IMR-90 (cell line): ENCODE measurements at regions not wholly inside any gene's neighbourhood (a gene's known extent, or its start where the extent isn't known, plus 50 kb on each side); places are given as distances from the start of the nearest gene placed in this dataset.
"Not testable (repeated sequence)": the region's sequence is repeated elsewhere in the genome, so short reads cannot be mapped to it uniquely, and the experiment has no call there.

Source experiments
- ATAC-seq: fragments of 200-7000 bp; cut with Tn5 transposase; 2 replicates; pipeline ENCODE4 v1.9.1; 2020; ENCODE audit warnings: low read depth, mild to moderate bottlenecking, moderate library complexity
- BruUV-seq: library from RNA; stranded (reverse); fragments of 400-500 nt; replicated peaks from 2 replicates; lab custom pipeline; 2021; lab: Mats Ljungman, UMichigan
- CTCF ChIA-PET: fragments of 300-600 bp; formaldehyde crosslinking; extraction: SDS; loops from one replicate; lab custom pipeline; 2021; ENCODE audit warnings: antibody characterized with exemption; lab: Yijun Ruan, JAX
- POLR2A ChIA-PET: fragments of 300-600 bp; sonication (Branson Sonifier 250); formaldehyde crosslinking; loops from one replicate; lab custom pipeline; 2022; ENCODE audit warnings: antibody characterized with exemption; ENCODE audit not compliant: unreplicated experiment; lab: Charles Lee
- DNase-seq: peaks from one replicate; pipeline ENCODE4 v3.0.0; 2013
- H2AFZ ChIP-seq: replicated peaks from 2 replicates; pipeline ENCODE3; 2013; ENCODE audit warnings: low read length, mild to moderate bottlenecking; ENCODE audit not compliant: poor library complexity
- H2AK5ac ChIP-seq: 2 replicates; pipeline ENCODE4 v1.6.1; 2013; ENCODE audit warnings: low read depth, low read length, inconsistent platforms
- H2AK9ac ChIP-seq: replicated peaks from 2 replicates; pipeline ENCODE3; 2013; ENCODE audit warnings: mild to moderate bottlenecking, low read depth, low read length, moderate library complexity; ENCODE audit not compliant: poor library complexity
- H2BK120ac ChIP-seq: 2 replicates; pipeline ENCODE4 v1.6.1; 2013; ENCODE audit warnings: low read depth, low read length, inconsistent platforms
- H2BK15ac ChIP-seq: 3 replicates; pipeline ENCODE4 v1.6.1; 2013; ENCODE audit warnings: low read depth, low read length, inconsistent platforms
- H2BK20ac ChIP-seq: 2 replicates; pipeline ENCODE4 v1.6.1; 2013; ENCODE audit warnings: low read depth, mild to moderate bottlenecking, inconsistent platforms, low read length, moderate library complexity
- H2BK5ac ChIP-seq: 2 replicates; pipeline ENCODE4 v1.6.1; 2013; ENCODE audit warnings: mild to moderate bottlenecking, low read depth, low read length, inconsistent platforms; ENCODE audit not compliant: poor library complexity, severe bottlenecking
- H3K14ac ChIP-seq: replicated peaks from 2 replicates; pipeline ENCODE4 v1.6.1; 2013; ENCODE audit warnings: low read depth, low read length, inconsistent platforms
- H3K18ac ChIP-seq: 2 replicates; pipeline ENCODE4 v1.6.1; 2013; ENCODE audit warnings: low read depth, low read length, control low read depth
- H3K23ac ChIP-seq: 2 replicates; pipeline ENCODE4 v1.6.1; 2013; ENCODE audit warnings: low read depth, low read length, inconsistent platforms
- H3K27ac ChIP-seq: 2 replicates; pipeline ENCODE4 v1.5.1; 2013; ENCODE audit warnings: mild to moderate bottlenecking, control low read depth, low read length; ENCODE audit not compliant: insufficient read depth
- H3K27me3 ChIP-seq: 2 replicates; pipeline ENCODE4 v1.6.1; 2013; ENCODE audit warnings: low read length; ENCODE audit not compliant: control insufficient read depth, insufficient read depth
- H3K36me3 ChIP-seq: 2 replicates; pipeline ENCODE4 v1.6.1; 2013; ENCODE audit warnings: low read length, mixed read lengths; ENCODE audit not compliant: control insufficient read depth, insufficient read depth
- H3K4ac ChIP-seq: 2 replicates; pipeline ENCODE4 v1.6.1; 2013; ENCODE audit warnings: low read depth, low read length, inconsistent platforms
- H3K4me1 ChIP-seq: 2 replicates; pipeline ENCODE4 v1.6.1; 2013; ENCODE audit warnings: low read length, mixed read lengths; ENCODE audit not compliant: control insufficient read depth, insufficient read depth
- H3K4me2 ChIP-seq: 2 replicates; pipeline ENCODE4 v1.6.1; 2013; ENCODE audit warnings: low read depth, mild to moderate bottlenecking, control low read depth, low read length, moderate library complexity
- H3K4me3 ChIP-seq: 2 replicates; pipeline ENCODE4 v1.5.1; 2013; ENCODE audit warnings: low read depth, mild to moderate bottlenecking, control low read depth, low read length, moderate library complexity; ENCODE audit not compliant: insufficient read depth
- H3K56ac ChIP-seq: 2 replicates; pipeline ENCODE4 v1.6.1; 2013; ENCODE audit warnings: low read length, inconsistent platforms; ENCODE audit not compliant: insufficient read depth; ENCODE audit errors: extremely low read depth
- H3K79me1 ChIP-seq, 2 experiments: 2 replicates each; pipeline ENCODE4 v1.6.1; 2013; ENCODE audit warnings: low read length in 2 of 2, inconsistent platforms in 1 of 2, low read depth in 1 of 2
- H3K9ac ChIP-seq: 2 replicates; pipeline ENCODE4 v1.6.1; 2013; ENCODE audit warnings: low read depth, low read length, control low read depth
- H3K9me1 ChIP-seq: 2 replicates; pipeline ENCODE4 v1.6.1; 2013; ENCODE audit warnings: low read length, inconsistent platforms; ENCODE audit not compliant: insufficient read depth
- H3K9me3 ChIP-seq: 2 replicates; pipeline ENCODE4 v1.6.1; 2013; ENCODE audit warnings: low read length; ENCODE audit not compliant: control insufficient read depth, insufficient read depth
- H4K20me1 ChIP-seq: 2 replicates; pipeline ENCODE4 v1.6.1; 2013; ENCODE audit warnings: low read length, inconsistent platforms; ENCODE audit not compliant: insufficient read depth
- H4K5ac ChIP-seq: 2 replicates; pipeline ENCODE4 v1.6.1; 2013; ENCODE audit warnings: mild to moderate bottlenecking, low read depth, low read length, control low read depth
- H4K8ac ChIP-seq, 2 experiments: 2 replicates each; pipeline ENCODE4 v1.6.1; 2013; ENCODE audit warnings: low read depth in 2 of 2, low read length in 2 of 2, control low read depth in 1 of 2, inconsistent platforms in 1 of 2
- H4K91ac ChIP-seq: 2 replicates; pipeline ENCODE4 v1.6.1; 2013; ENCODE audit warnings: low read depth, low read length, inconsistent platforms; ENCODE audit not compliant: insufficient read depth
- WGBS, 2 experiments: methylation state at CpG; one replicate each; pipeline versions ENCODE4 v1.1.5 to v1.1.7; 2013; ENCODE audit warnings: missing lambda C conversion rate in 2 of 2; ENCODE audit not compliant: insufficient read length in 1 of 2; ENCODE audit errors: extremely low coverage in 2 of 2; 5-methylcytosine and 5-hydroxymethylcytosine counted together
- dilution Hi-C: fragments of 300-500 bp; cut with HindIII; formaldehyde crosslinking; loops from one replicate; pipeline ENCODE4 v1.14.3; 2018; ENCODE audit warnings: low sequenced_read_pairs; ENCODE audit not compliant: unreplicated experiment
- in situ Hi-C: fragments of 300-500 bp; cut with MboI; formaldehyde crosslinking; loops from 3 replicates; pipeline ENCODE4 v1.14.3; 2019; ENCODE audit warnings: low sequenced_read_pairs, inconsistent platforms, mixed read lengths
- intact Hi-C: fragments of 100-400 bp; cut with micrococcal nuclease; formaldehyde crosslinking; loops from 2 replicates; pipeline ENCODE4 v1.10.0; 2022

GRCh38 chr17:16845098-16845497 is 126.8 kb downstream of the TNFRSF13B start:
- dilution Hi-C loops, H3K4ac ChIP-seq, H4K20me1 ChIP-seq, H3K79me1 ChIP-seq, H2BK20ac ChIP-seq, ATAC-seq, H2AK9ac ChIP-seq, H2BK5ac ChIP-seq, H2AK5ac ChIP-seq, H3K14ac ChIP-seq, H4K5ac ChIP-seq, H3K4me1 ChIP-seq, H3K23ac ChIP-seq, H4K91ac ChIP-seq, H2BK15ac ChIP-seq, H3K9me3 ChIP-seq, H3K36me3 ChIP-seq, H3K27me3 ChIP-seq, H3K56ac ChIP-seq, H3K18ac ChIP-seq, H4K8ac ChIP-seq, H3K4me3 ChIP-seq, H3K9ac ChIP-seq, H2BK120ac ChIP-seq, H2AFZ ChIP-seq, POLR2A ChIA-PET, H3K9me1 ChIP-seq, H3K27ac ChIP-seq, H3K4me2 ChIP-seq, in situ Hi-C loops, DNase-seq, BruUV-seq, intact Hi-C loops, CTCF ChIA-PET: not testable (repeated sequence)
- no CpG with 5 or more reads among the region's 9 CpGs for WGBS, 2 experiments

- H3K9me1 ChIP-seq, POLR2A ChIA-PET, CTCF ChIA-PET, H2BK20ac ChIP-seq, H2AK5ac ChIP-seq, in situ Hi-C loops, H2BK120ac ChIP-seq, H2AK9ac ChIP-seq, DNase-seq, H3K23ac ChIP-seq, H3K4me3 ChIP-seq, H3K18ac ChIP-seq, H4K20me1 ChIP-seq, intact Hi-C loops, H3K27me3 ChIP-seq, dilution Hi-C loops, H3K56ac ChIP-seq, H4K5ac ChIP-seq, H3K9me3 ChIP-seq, H3K14ac ChIP-seq, H3K79me1 ChIP-seq, H4K8ac ChIP-seq, H2AFZ ChIP-seq, H3K36me3 ChIP-seq, H3K9ac ChIP-seq, H3K27ac ChIP-seq, H2BK5ac ChIP-seq, H3K4me2 ChIP-seq, BruUV-seq, H4K91ac ChIP-seq, ATAC-seq, H2BK15ac ChIP-seq, H3K4ac ChIP-seq, H3K4me1 ChIP-seq: not testable (repeated sequence)
- no CpG with 5 or more reads among the region's 6 CpGs for WGBS, 2 experiments
Observed at GRCh38 chr17:16844669-16845068, 127.2 kb downstream of the TNFRSF13B start.
